Endothelial cell of umbilical vein (primary cell): ENCODE measurements at regions not wholly inside any gene's neighbourhood (a gene's known extent, or its start where the extent isn't known, plus 50 kb on each side); places are given as distances from the start of the nearest gene placed in this dataset.
"Not testable (repeated sequence)": the region's sequence is repeated elsewhere in the genome, so short reads cannot be mapped to it uniquely, and the experiment has no call there.

Experiments
- BruUV-seq: library from RNA; stranded (reverse); fragments of 400-500 nt; replicated peaks from 2 replicates; lab custom pipeline; 2021; lab: Mats Ljungman, UMichigan
- CTCF ChIA-PET: fragments of 300-600, 350-600 bp; sonication (Branson Sonifier 250); formaldehyde crosslinking; loops from one replicate; lab custom pipeline; 2021; ENCODE audit warnings: antibody characterized with exemption, inconsistent platforms; lab: Charles Lee
- POLR2A ChIA-PET: fragments of 300-600, 350-600 bp; sonication (Branson Sonifier 250); formaldehyde crosslinking; loops from one replicate; lab custom pipeline; 2021; ENCODE audit warnings: antibody characterized with exemption, inconsistent platforms; lab: Charles Lee
- DNase-seq: peaks from one replicate; pipeline ENCODE4 v3.0.0-alpha.2; 2011; ENCODE audit warnings: low read depth, low spot score
- FAIRE-seq: peaks from 2 replicates; lab custom pipeline; 2011; peaks lifted over from hg19 to GRCh38; lab: Jason Lieb, UNC
- H2AFZ ChIP-seq: 2 replicates; pipeline ENCODE4 v1.6.0; 2012; ENCODE audit warnings: low read depth, low read length, control low read depth, inconsistent platforms
- H3K27ac ChIP-seq: 2 replicates; pipeline ENCODE4 v1.5.1; 2011; ENCODE audit warnings: low read depth, mild to moderate bottlenecking, control low read depth, low read length, moderate library complexity; ENCODE audit not compliant: insufficient read depth
- H3K27me3 ChIP-seq, 2 experiments: 2 replicates each; pipeline versions ENCODE4 v1.6.0 to v1.6.1; 2011; ENCODE audit warnings: low read length in 2 of 2, mixed read lengths in 1 of 2; ENCODE audit not compliant: control insufficient read depth in 2 of 2, insufficient read depth in 2 of 2
- H3K36me3 ChIP-seq, 2 experiments: 2 replicates in 1 of 2; 3 replicates in 1 of 2; pipeline ENCODE4 v1.5.1; 2011; ENCODE audit warnings: low read length in 2 of 2, mild to moderate bottlenecking in 1 of 2, moderate library complexity in 1 of 2; ENCODE audit not compliant: control insufficient read depth in 2 of 2, insufficient read depth in 2 of 2; ENCODE audit errors: extremely low read depth in 1 of 2
- H3K4me1 ChIP-seq: 3 replicates; pipeline ENCODE4 v1.5.1; 2011; ENCODE audit warnings: mild to moderate bottlenecking, low read length; ENCODE audit not compliant: control insufficient read depth, insufficient read depth; ENCODE audit errors: extremely low read depth
- H3K4me2 ChIP-seq: 2 replicates; pipeline ENCODE4 v1.6.1; 2011; ENCODE audit warnings: low read length, control low read depth, mixed read lengths; ENCODE audit not compliant: insufficient read depth
- H3K4me3 ChIP-seq, 3 experiments: fragments of 200-600 bp in 1 of 3; sonication (generic), shearing (Covaris generic) in 1 of 3; replicated peaks in 1 of 3; 2 replicates each; pipeline ENCODE4 v1.5.1; 2011 to 2016; ENCODE audit warnings: control low read depth in 3 of 3, low read length in 3 of 3, mild to moderate bottlenecking in 2 of 3, inconsistent platforms in 1 of 3, low read depth in 1 of 3, moderate library complexity in 1 of 3; ENCODE audit not compliant: insufficient read depth in 1 of 3
- H3K79me2 ChIP-seq: 2 replicates; pipeline ENCODE4 v1.6.0; 2012; ENCODE audit warnings: low read length, inconsistent platforms; ENCODE audit not compliant: control insufficient read depth, insufficient read depth
- H3K9ac ChIP-seq: replicated peaks from 2 replicates; pipeline ENCODE3; 2011; ENCODE audit warnings: low read length, control low read depth; ENCODE audit not compliant: insufficient read depth; ENCODE audit errors: extremely low read depth
- H3K9me1 ChIP-seq: replicated peaks from 3 replicates; pipeline ENCODE4 v1.6.0; 2011; ENCODE audit warnings: mild to moderate bottlenecking, low read length; ENCODE audit not compliant: control insufficient read depth, insufficient read depth; ENCODE audit errors: extremely low read depth
- H3K9me3 ChIP-seq: replicated peaks from 2 replicates; pipeline ENCODE4 v1.5.1; 2012; ENCODE audit warnings: low read length, inconsistent platforms; ENCODE audit not compliant: control insufficient read depth, insufficient read depth
- H4K20me1 ChIP-seq: replicated peaks from 2 replicates; pipeline ENCODE3; 2011; ENCODE audit warnings: mild to moderate bottlenecking, low read length; ENCODE audit not compliant: control insufficient read depth, insufficient read depth; ENCODE audit errors: extremely low read depth
- CTCF ChIP-seq, 2 donors: IDR thresholded peaks; 1 replicate in 1 of 2; 2 replicates in 1 of 2; pipeline ENCODE4 v1.5.1; 2011; ENCODE audit warnings: low read length in 2 of 2, mild to moderate bottlenecking in 2 of 2, moderate library complexity in 2 of 2, control low read depth in 1 of 2, inconsistent platforms in 1 of 2, low read depth in 1 of 2; ENCODE audit not compliant: insufficient read depth in 1 of 2; ENCODE audit errors: extremely low read depth in 1 of 2
- EZH2 ChIP-seq: IDR thresholded peaks from 2 replicates; pipeline ENCODE4 v1.6.1; 2012; ENCODE audit warnings: borderline replicate concordance, low read depth, mild to moderate bottlenecking, moderate library complexity, low read length, inconsistent platforms; ENCODE audit not compliant: severe bottlenecking
- MAX ChIP-seq: IDR thresholded peaks from 2 replicates; pipeline ENCODE4 v1.6.1; 2011; ENCODE audit not compliant: insufficient read depth, insufficient read length
- POLR2A ChIP-seq: IDR thresholded peaks from 2 replicates; pipeline ENCODE4 v1.6.1; 2012; ENCODE audit warnings: low read depth, mild to moderate bottlenecking, control low read depth, low read length
- dilution Hi-C: fragments of 300-500 bp; cut with MboI; formaldehyde crosslinking; loops from one replicate; pipeline ENCODE4 v1.15.0; 2019; ENCODE audit warnings: low sequenced_read_pairs; ENCODE audit not compliant: extremely low pct_ligation_motif_present
- intact Hi-C: fragments of 100-400 bp; cut with micrococcal nuclease; formaldehyde crosslinking; loops from one replicate; pipeline ENCODE4 v1.10.0; 2022

- no TSS peak for BruUV-seq
- dilution Hi-C loops (no loop called here), intact Hi-C loops (no loop called here)
- H3K4me3 ChIP-seq, result no peak overlapping the region
- FAIRE-seq (no peak), DNase-seq (no peak)
- H3K9me1 ChIP-seq, result no peaks in the 10 kb centered on the region
- no peak for TF ChIP-seq EZH2
- no peak for TF ChIP-seq CTCF (IDR thresholded peaks at IDR 0.05; ENCODE audit: extremely low read depth in 1 of 2, insufficient read depth in 1 of 2, low read depth in 1 of 2, low read length in 2 of 2)
- no peak for TF ChIP-seq POLR2A
- H3K4me1 ChIP-seq, result no peaks in the 10 kb centered on the region
- CTCF ChIA-PET, result no interaction called here
- H3K9ac ChIP-seq, result no peak overlapping the region
- no peaks in the 10 kb centered on the region for H3K27me3 ChIP-seq
- H2AFZ ChIP-seq, result no peak overlapping the region
- H3K79me2 ChIP-seq, result no peaks in the 10 kb centered on the region
- H4K20me1 ChIP-seq, result no peaks in the 10 kb centered on the region
- no peak overlapping the region for H3K4me2 ChIP-seq
- POLR2A ChIA-PET, result no interaction called here
- H3K36me3 ChIP-seq, result no peaks in the 10 kb centered on the region
- H3K27ac ChIP-seq, result no peak overlapping the region
- no peaks in the 10 kb centered on the region for H3K9me3 ChIP-seq
These were observed 583.6 kb upstream of the LRRN3 start for GRCh38 chr7:110507369-110507768.

GRCh38 chr7:110507832-110508231, 583.1 kb upstream of the LRRN3 start:
- ChIA-PET POLR2A (no interaction called here), CTCF (no interaction called here)
- Histone ChIP-seq H2AFZ (no peak overlapping the region), H3K36me3 (no peaks in the 10 kb centered on the region), H4K20me1 (no peaks in the 10 kb centered on the region), H3K4me1 (no peaks in the 10 kb centered on the region), H3K27ac (no peak overlapping the region), H3K4me3 (no peak overlapping the region), H3K9me3 (no peaks in the 10 kb centered on the region), H3K79me2 (no peaks in the 10 kb centered on the region), H3K4me2 (no peak overlapping the region), H3K9ac (no peak overlapping the region), H3K9me1 (no peaks in the 10 kb centered on the region), H3K27me3 (no peaks in the 10 kb centered on the region)
- dilution Hi-C loops, result no loop called here
- FAIRE-seq, result no peak
- intact Hi-C loops, result no loop called here
- TF ChIP-seq EZH2 (no peak), MAX (no peak)
- DNase-seq, result no peak
- no TSS peak for BruUV-seq

GRCh38 chr7:110514975-110515551, 575.9 kb upstream of the LRRN3 start:
- CTCF ChIA-PET, H3K4me3 ChIP-seq, H2AFZ ChIP-seq, intact Hi-C loops, H3K4me1 ChIP-seq, H4K20me1 ChIP-seq, H3K79me2 ChIP-seq, BruUV-seq, H3K9me3 ChIP-seq, H3K9ac ChIP-seq, FAIRE-seq, H3K9me1 ChIP-seq, dilution Hi-C loops, POLR2A ChIA-PET, H3K27me3 ChIP-seq, H3K27ac ChIP-seq, H3K4me2 ChIP-seq, H3K36me3 ChIP-seq, DNase-seq: not testable (repeated sequence)
